ENCODE measurements at regions not wholly inside any gene's neighbourhood (a gene's known extent, or its start where the extent isn't known, plus 50 kb on each side); places are given as distances from the start of the nearest gene placed in this dataset.

DNA sequence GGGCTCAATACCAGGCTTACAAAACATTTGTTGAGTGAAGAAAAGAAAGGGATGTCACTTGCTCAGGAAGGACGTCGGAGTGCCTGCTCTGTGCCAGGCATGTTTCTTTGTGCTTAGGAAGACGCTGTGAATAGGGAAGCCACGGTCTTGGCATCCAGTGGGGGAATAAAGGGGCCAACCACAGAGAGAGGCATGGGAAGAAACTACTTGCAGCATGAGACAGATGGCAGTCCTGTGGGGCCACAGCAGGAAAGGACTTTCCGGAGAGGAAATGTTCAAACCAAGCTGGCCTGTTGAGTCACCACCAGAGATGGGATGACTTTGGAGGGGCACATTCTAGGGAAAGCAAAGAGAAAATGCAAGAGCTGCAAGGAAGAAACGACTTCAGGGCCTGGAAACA lies 173.2 kb downstream of the CDH26 start:
- TF ChIP-seq POLR2A (IDR thresholded peaks at IDR 0.05; ENCODE audit: low read depth, low read length) (no peak), POLR2AphosphoS5 (IDR thresholded peaks at IDR 0.05; ENCODE audit: low read depth, low read length) (no peak), SPI1 (IDR thresholded peaks at IDR 0.05; ENCODE audit: low read depth, low read length) (no peak)

Data from GM12891 (cell line).